ENCODE measurements at regions not wholly inside any gene's neighbourhood (a gene's known extent, or its start where the extent isn't known, plus 50 kb on each side); places are given as distances from the start of the nearest gene placed in this dataset.
"Not testable (repeated sequence)": the region's sequence is repeated elsewhere in the genome, so short reads cannot be mapped to it uniquely, and the experiment has no call there.

DNA sequence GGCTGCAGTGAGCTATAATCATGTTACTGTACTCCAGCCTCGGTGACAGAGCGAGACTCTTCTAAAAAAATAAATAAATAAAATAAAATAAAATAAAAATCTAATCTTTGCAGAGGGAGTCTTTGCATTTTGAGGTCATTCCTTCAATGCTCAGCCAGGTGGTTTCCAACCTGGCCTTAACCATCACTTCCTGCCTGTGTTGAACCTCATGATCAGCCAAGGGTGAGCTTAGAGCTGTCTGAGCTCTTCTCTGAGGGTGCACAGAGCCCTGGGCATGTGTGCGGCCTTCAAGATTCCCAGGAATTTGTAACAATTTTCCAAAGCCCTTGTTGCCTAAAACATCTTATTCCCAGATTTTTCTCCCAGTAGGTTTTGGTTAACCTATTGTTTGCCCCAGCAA is 94.3 kb downstream of the KCNJ12 start:
- H3K27me3 ChIP-seq (ENCODE audit: insufficient read depth, low read length); H3K27ac Mint-ChIP-seq; H3K36me3 Mint-ChIP-seq; POLR2A ChIA-PET (ENCODE audit: partially characterized antibody); H3K9me3 ChIP-seq (ENCODE audit: control insufficient read depth in 1 of 2, low read length in 2 of 2); H3K4me1 ChIP-seq (ENCODE audit: insufficient read depth, low read length); DNase-seq; H3K36me3 ChIP-seq (ENCODE audit: insufficient read depth, low read length); intact Hi-C loops (cut with micrococcal nuclease); H3K9me3 Mint-ChIP-seq; H3K4me3 ChIP-seq (ENCODE audit: low read length in 2 of 2); H3K27ac ChIP-seq (ENCODE audit: low read depth, low read length); H3K4me1 Mint-ChIP-seq; H3K4me3 Mint-ChIP-seq: not testable (repeated sequence)
- CTCF ChIA-PET (ENCODE audit: partially characterized antibody), result interaction anchor here (0.7 to 1.9 kb wide), 3 partner anchors 13 to 43 kb away, joined by 3 to 4 read pairs (median 3); no protein-coding TSS in a partner anchor
- peaks cover 10% of the 10 kb centered on the region in 2 donors for H3K27me3 Mint-ChIP-seq

- CTCF ChIA-PET (ENCODE audit: partially characterized antibody), result interaction anchor here (0.7 to 1.9 kb wide), 3 partner anchors 14 to 42 kb away, joined by 3 to 4 read pairs (median 3); no protein-coding TSS in a partner anchor
- Mint-ChIP-seq H3K36me3 (no peaks in the 10 kb centered on the region), H3K9me3 (no peaks in the 10 kb centered on the region), H3K4me3 (no peak overlapping the region), H3K27me3 (peaks cover 13% of the 10 kb centered on the region in 2 donors), H3K27ac (no peak overlapping the region), H3K4me1 (peaks cover 0 to 2% (median 0%) of the 10 kb centered on the region in 4 donors)
- Histone ChIP-seq H3K27ac (ENCODE audit: low read depth, low read length) (no peak overlapping the region), H3K4me3 (ENCODE audit: low read length in 2 of 2) (no peak overlapping the region), H3K36me3 (ENCODE audit: insufficient read depth, low read length) (no peaks in the 10 kb centered on the region), H3K4me1 (ENCODE audit: insufficient read depth, low read length) (no peaks in the 10 kb centered on the region), H3K27me3 (ENCODE audit: insufficient read depth, low read length) (no peaks in the 10 kb centered on the region), H3K9me3 (ENCODE audit: control insufficient read depth in 1 of 2, low read length in 2 of 2) (no peaks in the 10 kb centered on the region)
- POLR2A ChIA-PET (ENCODE audit: partially characterized antibody), result no interaction called here
- intact Hi-C loops (cut with micrococcal nuclease), result no loop called here
- DNase-seq, result no peak
Observed at GRCh38 chr17:21470861-21471260, 94.7 kb downstream of the KCNJ12 start.

DNA sequence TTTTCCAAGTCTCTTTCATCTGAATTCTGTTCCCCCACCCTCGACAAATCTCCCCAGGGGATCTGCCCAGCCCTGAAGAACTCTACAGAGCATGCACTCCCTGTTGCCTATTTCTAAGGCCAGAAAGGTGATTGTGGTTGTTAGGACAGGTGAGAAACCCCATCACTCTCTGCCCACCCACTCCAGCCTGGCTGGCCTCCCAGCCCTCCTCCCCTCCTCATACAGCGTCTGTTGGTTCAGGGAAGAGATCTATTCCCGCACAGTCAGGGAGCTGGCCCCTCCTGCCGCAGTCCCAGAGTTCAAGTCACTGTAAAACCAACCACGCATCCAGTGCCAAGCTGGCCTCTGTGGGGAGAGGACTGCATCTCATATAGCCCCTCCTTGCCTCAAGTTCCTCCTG is 98.7 kb downstream of the KCNJ12 start:
- Mint-ChIP-seq H3K27me3 (peaks cover 21 to 26% of the 10 kb centered on the region in 2 donors), H3K36me3 (peaks cover 0 to 3% of the 10 kb centered on the region in 2 donors), H3K4me3 (no peak overlapping the region), H3K4me1 (no peaks in the 10 kb centered on the region), H3K9me3 (peaks cover 0 to 25% (median 21%) of the 10 kb centered on the region in 8 donors), H3K27ac (no peak overlapping the region)
- intact Hi-C loops (cut with micrococcal nuclease), result no loop called here
- Histone ChIP-seq H3K27me3 (ENCODE audit: insufficient read depth, low read length) (no peaks in the 10 kb centered on the region), H3K4me1 (ENCODE audit: insufficient read depth, low read length) (no peaks in the 10 kb centered on the region), H3K9me3 (ENCODE audit: control insufficient read depth in 1 of 2, low read length in 2 of 2) (peaks cover 4% of the 10 kb centered on the region in 2 donors), H3K4me3 (ENCODE audit: low read length in 2 of 2) (no peak overlapping the region), H3K27ac (ENCODE audit: low read depth, low read length) (no peak overlapping the region), H3K36me3 (ENCODE audit: insufficient read depth, low read length) (no peaks in the 10 kb centered on the region)
- ChIA-PET POLR2A (ENCODE audit: partially characterized antibody) (no interaction called here), CTCF (ENCODE audit: partially characterized antibody) (interaction anchor here (1.4 kb wide), 1 partner anchor 18 kb away, joined by 3 read pairs; no protein-coding TSS in a partner anchor)
- DNase-seq, result no peak

GRCh38 chr17:21475571-21475970 is 99.4 kb downstream of the KCNJ12 start:
- H3K4me1 ChIP-seq (ENCODE audit: insufficient read depth, low read length), result no peaks in the 10 kb centered on the region
- no peak overlapping the region for H3K27ac ChIP-seq (ENCODE audit: low read depth, low read length)
- H3K27ac Mint-ChIP-seq, result no peak overlapping the region
- H3K9me3 Mint-ChIP-seq, result peaks cover 0 to 25% (median 21%) of the 10 kb centered on the region in 8 donors
- ChIA-PET POLR2A (ENCODE audit: partially characterized antibody) (no interaction called here), CTCF (ENCODE audit: partially characterized antibody) (interaction anchor here (1.4 kb wide), 1 partner anchor 18 kb away, joined by 3 read pairs; no protein-coding TSS in a partner anchor)
- intact Hi-C loops (cut with micrococcal nuclease), result no loop called here
- no peak for DNase-seq
- H3K4me3 ChIP-seq (ENCODE audit: low read length in 2 of 2), result no peak overlapping the region
- H3K4me1 Mint-ChIP-seq, result no peaks in the 10 kb centered on the region
- peaks cover 26 to 30% of the 10 kb centered on the region in 2 donors for H3K27me3 Mint-ChIP-seq
- peaks cover 0 to 3% of the 10 kb centered on the region in 2 donors for H3K36me3 Mint-ChIP-seq
- H3K36me3 ChIP-seq (ENCODE audit: insufficient read depth, low read length), result no peaks in the 10 kb centered on the region
- no peak overlapping the region for H3K4me3 Mint-ChIP-seq
- no peaks in the 10 kb centered on the region for H3K27me3 ChIP-seq (ENCODE audit: insufficient read depth, low read length)
- peaks cover 4% of the 10 kb centered on the region in 2 donors for H3K9me3 ChIP-seq (ENCODE audit: control insufficient read depth in 1 of 2, low read length in 2 of 2)

- H3K36me3 Mint-ChIP-seq, result peaks cover 0 to 3% of the 10 kb centered on the region in 2 donors
- DNase-seq, result no peak
- no peak overlapping the region for H3K27ac ChIP-seq (ENCODE audit: low read depth, low read length)
- peaks cover 26 to 35% of the 10 kb centered on the region in 2 donors for H3K27me3 Mint-ChIP-seq
- no peak overlapping the region for H3K4me3 Mint-ChIP-seq
- no peaks in the 10 kb centered on the region for H3K4me1 ChIP-seq (ENCODE audit: insufficient read depth, low read length)
- ChIA-PET CTCF (ENCODE audit: partially characterized antibody) (no interaction called here), POLR2A (ENCODE audit: partially characterized antibody) (no interaction called here)
- no peaks in the 10 kb centered on the region for H3K4me1 Mint-ChIP-seq
- intact Hi-C loops (cut with micrococcal nuclease), result no loop called here
- no peaks in the 10 kb centered on the region for H3K36me3 ChIP-seq (ENCODE audit: insufficient read depth, low read length)
- peaks cover 4% of the 10 kb centered on the region in 2 donors for H3K9me3 ChIP-seq (ENCODE audit: control insufficient read depth in 1 of 2, low read length in 2 of 2)
- H3K27ac Mint-ChIP-seq, result no peak overlapping the region
- H3K9me3 Mint-ChIP-seq, result peaks cover 0 to 25% (median 21%) of the 10 kb centered on the region in 8 donors
- H3K4me3 ChIP-seq (ENCODE audit: low read length in 2 of 2), result no peak overlapping the region
- no peaks in the 10 kb centered on the region for H3K27me3 ChIP-seq (ENCODE audit: insufficient read depth, low read length)
Observed at GRCh38 chr17:21476867-21477266, 100.7 kb downstream of the KCNJ12 start.

- peaks cover 0 to 2% (median 0%) of the 10 kb centered on the region in 4 donors for H3K4me1 Mint-ChIP-seq
- DNase-seq, result no peak
Observed at GRCh38 chr17:21482189-21482865, 106.2 kb downstream of the KCNJ12 start.

GRCh38 chr17:21488043-21488442 is 111.9 kb downstream of the KCNJ12 start:
- DNase-seq; H3K27ac Mint-ChIP-seq; H3K36me3 ChIP-seq (ENCODE audit: insufficient read depth, low read length); H3K4me3 Mint-ChIP-seq; intact Hi-C loops (cut with micrococcal nuclease); H3K27me3 ChIP-seq (ENCODE audit: insufficient read depth, low read length); POLR2A ChIA-PET (ENCODE audit: partially characterized antibody); H3K4me1 ChIP-seq (ENCODE audit: insufficient read depth, low read length); H3K36me3 Mint-ChIP-seq; H3K4me3 ChIP-seq (ENCODE audit: low read length in 2 of 2); H3K27ac ChIP-seq (ENCODE audit: low read depth, low read length); H3K9me3 ChIP-seq (ENCODE audit: control insufficient read depth in 1 of 2, low read length in 2 of 2); H3K9me3 Mint-ChIP-seq; H3K4me1 Mint-ChIP-seq: not testable (repeated sequence)
- H3K27me3 Mint-ChIP-seq, result peaks cover 17 to 23% of the 10 kb centered on the region in 2 donors
- CTCF ChIA-PET (ENCODE audit: partially characterized antibody), result interaction anchor here (1.3 kb wide), 1 partner anchor 25 kb away, joined by 3 read pairs; no protein-coding TSS in a partner anchor

More at GRCh38 chr17:21482189-21482865, 106.2 kb downstream of the KCNJ12 start:
- CTCF ChIA-PET (ENCODE audit: partially characterized antibody), result no interaction called here
- H3K27me3 Mint-ChIP-seq, result peaks cover 35 to 37% of the 10 kb centered on the region in 2 donors
- no peak overlapping the region for H3K4me3 Mint-ChIP-seq
- H3K36me3 ChIP-seq (ENCODE audit: insufficient read depth, low read length), result no peaks in the 10 kb centered on the region
- H3K9me3 Mint-ChIP-seq, result peaks cover 0 to 21% (median 16%) of the 10 kb centered on the region in 8 donors
- no peaks in the 10 kb centered on the region for H3K4me1 ChIP-seq (ENCODE audit: insufficient read depth, low read length)
- H3K36me3 Mint-ChIP-seq, result peaks cover 0 to 3% of the 10 kb centered on the region in 2 donors
- intact Hi-C loops (cut with micrococcal nuclease), result no loop called here
- peaks cover 4% of the 10 kb centered on the region in 2 donors for H3K9me3 ChIP-seq (ENCODE audit: control insufficient read depth in 1 of 2, low read length in 2 of 2)
- no peak overlapping the region for H3K4me3 ChIP-seq (ENCODE audit: low read length in 2 of 2)
- no peaks in the 10 kb centered on the region for H3K27me3 ChIP-seq (ENCODE audit: insufficient read depth, low read length)
- POLR2A ChIA-PET (ENCODE audit: partially characterized antibody), result no interaction called here
- H3K27ac ChIP-seq (ENCODE audit: low read depth, low read length), result no peak overlapping the region
- no peak overlapping the region for H3K27ac Mint-ChIP-seq
